Progenitor cell of endocrine pancreas (in vitro differentiated cells): ENCODE measurements at regions not wholly inside any gene's neighbourhood (a gene's known extent, or its start where the extent isn't known, plus 50 kb on each side); places are given as distances from the start of the nearest gene placed in this dataset.

Experiments used
- DNase-seq: peaks from one replicate; pipeline ENCODE4 v3.0.0; 2021; ENCODE audit warnings: low spot score; ENCODE audit not compliant: unreplicated experiment
- H3K27ac Mint-ChIP-seq: 2 replicates; pipeline ENCODE4 v1.8.0; 2021; ENCODE audit warnings: mild to moderate bottlenecking, moderate library complexity, mixed read lengths
- H3K27me3 Mint-ChIP-seq: 2 replicates; pipeline ENCODE4 v1.8.0; 2021; ENCODE audit warnings: mixed read lengths
- H3K36me3 Mint-ChIP-seq: 2 replicates; pipeline ENCODE4 v1.8.0; 2022; ENCODE audit warnings: mixed read lengths; ENCODE audit not compliant: insufficient read depth
- H3K4me1 Mint-ChIP-seq: 2 replicates; pipeline ENCODE4 v1.8.0; 2021; ENCODE audit warnings: low read depth, mixed read lengths
- H3K4me3 Mint-ChIP-seq: 2 replicates; pipeline ENCODE4 v1.8.0; 2021; ENCODE audit warnings: low read depth, mild to moderate bottlenecking, moderate library complexity, mixed read lengths
- H3K9me3 Mint-ChIP-seq: 2 replicates; pipeline ENCODE4 v1.8.0; 2021; ENCODE audit warnings: low read depth, mixed read lengths
- TF ChIP-seq, protein P1 (sequence below): fragments of 200-600 bp; sonication (generic); IDR thresholded peaks from one replicate; pipeline ENCODE4 v1.5.0; 2021; ENCODE audit warnings: antibody characterized with exemption, mild to moderate bottlenecking; ENCODE audit not compliant: unreplicated experiment

GRCh38 chr3:118227191-118227590 is 807.5 kb downstream of the IGSF11 start:
- TF ChIP-seq, protein P1, sequence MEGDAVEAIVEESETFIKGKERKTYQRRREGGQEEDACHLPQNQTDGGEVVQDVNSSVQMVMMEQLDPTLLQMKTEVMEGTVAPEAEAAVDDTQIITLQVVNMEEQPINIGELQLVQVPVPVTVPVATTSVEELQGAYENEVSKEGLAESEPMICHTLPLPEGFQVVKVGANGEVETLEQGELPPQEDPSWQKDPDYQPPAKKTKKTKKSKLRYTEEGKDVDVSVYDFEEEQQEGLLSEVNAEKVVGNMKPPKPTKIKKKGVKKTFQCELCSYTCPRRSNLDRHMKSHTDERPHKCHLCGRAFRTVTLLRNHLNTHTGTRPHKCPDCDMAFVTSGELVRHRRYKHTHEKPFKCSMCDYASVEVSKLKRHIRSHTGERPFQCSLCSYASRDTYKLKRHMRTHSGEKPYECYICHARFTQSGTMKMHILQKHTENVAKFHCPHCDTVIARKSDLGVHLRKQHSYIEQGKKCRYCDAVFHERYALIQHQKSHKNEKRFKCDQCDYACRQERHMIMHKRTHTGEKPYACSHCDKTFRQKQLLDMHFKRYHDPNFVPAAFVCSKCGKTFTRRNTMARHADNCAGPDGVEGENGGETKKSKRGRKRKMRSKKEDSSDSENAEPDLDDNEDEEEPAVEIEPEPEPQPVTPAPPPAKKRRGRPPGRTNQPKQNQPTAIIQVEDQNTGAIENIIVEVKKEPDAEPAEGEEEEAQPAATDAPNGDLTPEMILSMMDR, result no peak
- DNase-seq, result no peak
- H3K4me1 Mint-ChIP-seq, result peaks cover 4% of the 10 kb centered on the region

GRCh38 chr3:118228151-118228550 is 806.5 kb downstream of the IGSF11 start:
- H3K9me3 Mint-ChIP-seq, result no peaks in the 10 kb centered on the region
- no peaks in the 10 kb centered on the region for H3K36me3 Mint-ChIP-seq
- H3K4me3 Mint-ChIP-seq, result no peak overlapping the region
- TF ChIP-seq, protein P1, result no peak
- no peaks in the 10 kb centered on the region for H3K27me3 Mint-ChIP-seq
- DNase-seq, result no peak
- no peak overlapping the region for H3K27ac Mint-ChIP-seq
- H3K4me1 Mint-ChIP-seq, result peaks cover 5% of the 10 kb centered on the region

More at GRCh38 chr3:118227191-118227590, 807.5 kb downstream of the IGSF11 start:
- H3K4me3 Mint-ChIP-seq, result no peak overlapping the region
- no peaks in the 10 kb centered on the region for H3K36me3 Mint-ChIP-seq
- no peaks in the 10 kb centered on the region for H3K9me3 Mint-ChIP-seq
- H3K27me3 Mint-ChIP-seq, result no peaks in the 10 kb centered on the region
- no peak overlapping the region for H3K27ac Mint-ChIP-seq

- H3K4me1 Mint-ChIP-seq, result peaks cover 5% of the 10 kb centered on the region
- no peaks in the 10 kb centered on the region for H3K9me3 Mint-ChIP-seq
- no peak overlapping the region for H3K4me3 Mint-ChIP-seq
- no peaks in the 10 kb centered on the region for H3K27me3 Mint-ChIP-seq
- H3K27ac Mint-ChIP-seq, result peak overlapping the region; percentile 6
- no peak for DNase-seq
- TF ChIP-seq, protein P1, result no peak
- no peaks in the 10 kb centered on the region for H3K36me3 Mint-ChIP-seq
Observed at GRCh38 chr3:118229196-118229595, 805.5 kb downstream of the IGSF11 start.

DNA sequence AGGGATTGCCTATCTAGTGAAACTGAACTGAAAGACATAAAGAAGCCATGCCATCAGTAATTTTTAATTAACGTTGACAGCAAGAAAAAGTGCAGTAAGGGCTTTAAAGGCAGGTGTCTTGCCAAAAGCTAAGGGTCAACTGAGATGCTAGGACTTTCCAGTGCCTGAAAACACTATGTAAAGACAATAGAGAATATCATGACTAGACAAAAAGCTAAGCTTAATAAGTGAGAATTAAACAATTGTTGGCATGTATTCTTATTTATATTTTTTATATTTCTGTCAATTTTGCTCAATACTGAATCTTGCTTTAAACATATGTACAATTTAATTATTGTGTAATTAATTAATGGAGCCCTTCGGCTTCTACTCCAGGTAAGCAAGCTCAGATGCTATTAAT is 803.1 kb downstream of the IGSF11 start:
- no peak overlapping the region for H3K27ac Mint-ChIP-seq
- no peaks in the 10 kb centered on the region for H3K36me3 Mint-ChIP-seq
- H3K9me3 Mint-ChIP-seq, result no peaks in the 10 kb centered on the region
- no peak overlapping the region for H3K4me3 Mint-ChIP-seq
- TF ChIP-seq, protein P1, result no peak
- H3K4me1 Mint-ChIP-seq, result peaks cover 5% of the 10 kb centered on the region
- H3K27me3 Mint-ChIP-seq, result no peaks in the 10 kb centered on the region
- no peak for DNase-seq

DNA sequence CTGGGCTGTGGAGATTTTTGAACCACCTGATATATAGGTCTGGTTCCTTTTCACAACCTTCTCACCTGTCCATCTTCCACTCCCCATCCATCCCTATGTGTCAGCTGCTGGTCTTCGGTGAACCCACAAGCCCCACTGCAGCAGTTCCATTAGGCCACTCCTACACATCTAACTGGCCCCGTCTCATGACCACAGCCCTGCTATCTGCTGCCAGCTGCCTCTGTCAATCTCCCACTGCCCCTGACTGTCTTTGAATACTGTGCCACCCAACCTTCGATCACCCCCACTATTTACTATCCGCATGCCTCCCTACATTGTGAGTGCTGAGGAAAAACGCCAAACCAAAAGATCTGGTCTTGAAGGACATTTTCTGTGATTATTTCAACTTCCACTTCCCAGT is 795.4 kb downstream of the IGSF11 start:
- H3K4me3 Mint-ChIP-seq, result no peak overlapping the region
- DNase-seq, result no peak
- no peak overlapping the region for H3K27ac Mint-ChIP-seq
- H3K4me1 Mint-ChIP-seq, result peaks cover 3% of the 10 kb centered on the region
- peaks cover under 1% of the 10 kb centered on the region for H3K9me3 Mint-ChIP-seq
- H3K36me3 Mint-ChIP-seq, result no peaks in the 10 kb centered on the region
- no peaks in the 10 kb centered on the region for H3K27me3 Mint-ChIP-seq
- TF ChIP-seq, protein P1, result no peak
